Vagina (tissue), 2 donors: ENCODE measurements at regions not wholly inside any gene's neighbourhood (a gene's known extent, or its start where the extent isn't known, plus 50 kb on each side); places are given as distances from the start of the nearest gene placed in this dataset.
A peak's percentile ranks its signal among the peaks of the same experiment; 100 is the strongest.

Source experiments
- DNase-seq, 2 donors: peaks; one replicate each; pipeline ENCODE4 v3.0.0-alpha.2; 2017; ENCODE audit errors: extremely low spot score in 2 of 2
- H3K27ac ChIP-seq: fragments of 200-600 bp; sonication (generic); one replicate; pipeline ENCODE4 v1.5.1; 2019
- H3K27me3 ChIP-seq: fragments of 200-600 bp; sonication (generic); one replicate; pipeline ENCODE4 v1.5.1; 2019
- H3K36me3 ChIP-seq, 2 donors: fragments of 200-600 bp; sonication (generic); one replicate each; pipeline ENCODE4 v1.5.1; 2017 to 2019
- H3K4me1 ChIP-seq: fragments of 200-600 bp; sonication (generic); one replicate; pipeline ENCODE4 v1.5.1; 2019
- H3K4me3 ChIP-seq, 2 donors: fragments of 200-600 bp; sonication (generic); 1 replicate in 1 of 2; 2 replicates in 1 of 2; pipeline ENCODE4 v1.5.1; 2016 to 2019
- H3K9me3 ChIP-seq: fragments of 200-600 bp; sonication (generic); one replicate; pipeline ENCODE4 v1.5.1; 2019
- POLR2A ChIP-seq, 2 donors: fragments of 450-650 bp; IDR thresholded peaks; one replicate each; pipeline ENCODE4 v1.6.1; 2017; ENCODE audit warnings: antibody characterized with exemption in 2 of 2, mild to moderate bottlenecking in 2 of 2, moderate library complexity in 2 of 2
- POLR2AphosphoS5 ChIP-seq, 2 donors: sonication (generic); formaldehyde crosslinking; IDR thresholded peaks; one replicate each; pipeline ENCODE4 v1.9.0; 2017; ENCODE audit warnings: antibody characterized with exemption in 2 of 2, mild to moderate bottlenecking in 2 of 2, low read depth in 1 of 2; ENCODE audit not compliant: insufficient read depth in 1 of 2
- intact Hi-C: fragments of 100-400 bp; cut with DNase I; formaldehyde crosslinking; loops from one replicate; pipeline ENCODE4 v1.15.1; 2023
- TF ChIP-seq, protein P1 (sequence below), 3 experiments: fragments of 450-650 bp in 2 of 3; fragments of 200-600 bp in 1 of 3; sonication (generic) in 1 of 3; IDR thresholded peaks; one replicate each; pipeline ENCODE4 v1.5.1; 2017 to 2019; ENCODE audit warnings: antibody characterized with exemption in 3 of 3, mild to moderate bottlenecking in 2 of 3, moderate library complexity in 2 of 3

DNA sequence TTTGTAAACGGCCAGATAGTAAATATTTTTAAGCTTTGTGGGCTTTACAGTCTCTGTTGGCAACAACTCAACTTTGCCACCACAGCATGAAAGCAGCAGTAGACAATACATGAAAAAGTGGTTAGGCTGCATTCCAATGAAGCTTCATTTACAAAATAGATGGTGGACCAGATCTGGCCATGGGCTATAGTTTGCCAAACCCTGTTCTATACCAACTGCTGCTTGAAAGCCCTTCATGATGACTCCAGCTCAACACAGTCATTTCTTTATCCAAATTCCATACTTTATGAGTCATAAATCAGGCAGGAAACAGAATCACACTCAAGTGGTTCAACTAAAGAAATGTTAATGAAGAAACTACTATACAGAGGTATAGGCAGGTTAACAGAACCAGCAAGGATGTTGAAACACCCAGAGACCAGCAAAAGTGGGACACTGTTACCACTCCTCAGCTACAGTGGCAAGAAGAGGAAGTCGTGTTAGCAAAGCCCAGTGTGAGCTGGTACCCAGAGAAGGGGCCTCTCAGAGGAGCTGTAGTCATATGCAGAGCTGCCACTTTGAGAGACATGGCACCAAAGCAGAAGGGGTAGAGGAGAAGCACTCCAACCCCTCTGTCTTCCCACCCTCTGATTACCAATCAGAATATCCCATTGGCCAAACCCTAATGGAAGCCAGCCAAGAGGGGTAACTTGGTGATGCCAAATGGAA is 72.5 kb downstream of the PRLHR start:
- no peak overlapping the region for H3K4me3 ChIP-seq
- peak in 1 of 2 donors; percentile 54 for DNase-seq
- H3K36me3 ChIP-seq, result no peaks in the 10 kb centered on the region
- no peaks in the 10 kb centered on the region for H3K27me3 ChIP-seq
- TF ChIP-seq, protein P1, sequence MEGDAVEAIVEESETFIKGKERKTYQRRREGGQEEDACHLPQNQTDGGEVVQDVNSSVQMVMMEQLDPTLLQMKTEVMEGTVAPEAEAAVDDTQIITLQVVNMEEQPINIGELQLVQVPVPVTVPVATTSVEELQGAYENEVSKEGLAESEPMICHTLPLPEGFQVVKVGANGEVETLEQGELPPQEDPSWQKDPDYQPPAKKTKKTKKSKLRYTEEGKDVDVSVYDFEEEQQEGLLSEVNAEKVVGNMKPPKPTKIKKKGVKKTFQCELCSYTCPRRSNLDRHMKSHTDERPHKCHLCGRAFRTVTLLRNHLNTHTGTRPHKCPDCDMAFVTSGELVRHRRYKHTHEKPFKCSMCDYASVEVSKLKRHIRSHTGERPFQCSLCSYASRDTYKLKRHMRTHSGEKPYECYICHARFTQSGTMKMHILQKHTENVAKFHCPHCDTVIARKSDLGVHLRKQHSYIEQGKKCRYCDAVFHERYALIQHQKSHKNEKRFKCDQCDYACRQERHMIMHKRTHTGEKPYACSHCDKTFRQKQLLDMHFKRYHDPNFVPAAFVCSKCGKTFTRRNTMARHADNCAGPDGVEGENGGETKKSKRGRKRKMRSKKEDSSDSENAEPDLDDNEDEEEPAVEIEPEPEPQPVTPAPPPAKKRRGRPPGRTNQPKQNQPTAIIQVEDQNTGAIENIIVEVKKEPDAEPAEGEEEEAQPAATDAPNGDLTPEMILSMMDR (IDR thresholded peaks at IDR 0.05), result no peak
- TF ChIP-seq POLR2A (IDR thresholded peaks at IDR 0.05) (no peak), POLR2AphosphoS5 (IDR thresholded peaks at IDR 0.05; ENCODE audit: insufficient read depth in 1 of 2, low read depth in 1 of 2) (no peak)
- H3K9me3 ChIP-seq, result no peaks in the 10 kb centered on the region
- H3K27ac ChIP-seq, result no peak overlapping the region
- intact Hi-C loops, result no loop called here
- no peaks in the 10 kb centered on the region for H3K4me1 ChIP-seq

GRCh38 chr10:118521415-118522117 is 73.9 kb downstream of the PRLHR start:
- TF ChIP-seq POLR2A (IDR thresholded peaks at IDR 0.05) (no peak), POLR2AphosphoS5 (IDR thresholded peaks at IDR 0.05; ENCODE audit: insufficient read depth in 1 of 2, low read depth in 1 of 2) (no peak)
- TF ChIP-seq, protein P1 (IDR thresholded peaks at IDR 0.05), result no peak
- peak in 1 of 2 donors; percentile 52 for DNase-seq
- Histone ChIP-seq H3K36me3 (no peaks in the 10 kb centered on the region), H3K4me3 (no peak overlapping the region), H3K9me3 (no peaks in the 10 kb centered on the region), H3K27ac (no peak overlapping the region), H3K4me1 (no peaks in the 10 kb centered on the region), H3K27me3 (no peaks in the 10 kb centered on the region)
- intact Hi-C loops, result no loop called here

GRCh38 chr10:118520116-118520742 is 75.2 kb downstream of the PRLHR start:
- H3K4me1 ChIP-seq, result no peaks in the 10 kb centered on the region
- H3K9me3 ChIP-seq, result no peaks in the 10 kb centered on the region
- TF ChIP-seq, protein P1 (IDR thresholded peaks at IDR 0.05), result no peak
- TF ChIP-seq POLR2AphosphoS5 (IDR thresholded peaks at IDR 0.05; ENCODE audit: insufficient read depth in 1 of 2, low read depth in 1 of 2) (no peak), POLR2A (IDR thresholded peaks at IDR 0.05) (no peak)
- H3K27ac ChIP-seq, result no peak overlapping the region
- no peak overlapping the region for H3K4me3 ChIP-seq
- intact Hi-C loops, result no loop called here
- no peaks in the 10 kb centered on the region for H3K36me3 ChIP-seq
- peak in 1 of 2 donors; percentile 6 for DNase-seq
- H3K27me3 ChIP-seq, result no peaks in the 10 kb centered on the region

GRCh38 chr10:118518095-118518494 is 77.4 kb downstream of the PRLHR start:
- no peaks in the 10 kb centered on the region for H3K36me3 ChIP-seq
- no peak overlapping the region for H3K27ac ChIP-seq
- TF ChIP-seq, protein P1 (IDR thresholded peaks at IDR 0.05), result no peak
- no peak for TF ChIP-seq POLR2A (IDR thresholded peaks at IDR 0.05)
- TF ChIP-seq POLR2AphosphoS5 (IDR thresholded peaks at IDR 0.05; ENCODE audit: insufficient read depth in 1 of 2, low read depth in 1 of 2), result no peak
- DNase-seq, result no peak
- no peaks in the 10 kb centered on the region for H3K27me3 ChIP-seq
- H3K9me3 ChIP-seq, result no peaks in the 10 kb centered on the region
- H3K4me1 ChIP-seq, result no peaks in the 10 kb centered on the region
- no peak overlapping the region for H3K4me3 ChIP-seq
- intact Hi-C loops, result no loop called here
